Hepatocyte (in vitro differentiated cells): ENCODE measurements at regions not wholly inside any gene's neighbourhood (a gene's known extent, or its start where the extent isn't known, plus 50 kb on each side); places are given as distances from the start of the nearest gene placed in this dataset.

Experiments
- EZH2 ChIP-seq: fragments of 200-600 bp; sonication (generic); IDR thresholded peaks from 2 replicates; pipeline ENCODE4 v1.6.1; 2016; ENCODE audit warnings: antibody characterized with exemption, mild to moderate bottlenecking, borderline replicate concordance
- TF ChIP-seq, protein P1 (sequence below): fragments of 200-600 bp; sonication (generic); IDR thresholded peaks from 2 replicates; pipeline ENCODE4 v1.5.1; 2016; ENCODE audit warnings: antibody characterized with exemption, mild to moderate bottlenecking; ENCODE audit not compliant: poor library complexity

- TF ChIP-seq EZH2, result no peak
- TF ChIP-seq, protein P1, sequence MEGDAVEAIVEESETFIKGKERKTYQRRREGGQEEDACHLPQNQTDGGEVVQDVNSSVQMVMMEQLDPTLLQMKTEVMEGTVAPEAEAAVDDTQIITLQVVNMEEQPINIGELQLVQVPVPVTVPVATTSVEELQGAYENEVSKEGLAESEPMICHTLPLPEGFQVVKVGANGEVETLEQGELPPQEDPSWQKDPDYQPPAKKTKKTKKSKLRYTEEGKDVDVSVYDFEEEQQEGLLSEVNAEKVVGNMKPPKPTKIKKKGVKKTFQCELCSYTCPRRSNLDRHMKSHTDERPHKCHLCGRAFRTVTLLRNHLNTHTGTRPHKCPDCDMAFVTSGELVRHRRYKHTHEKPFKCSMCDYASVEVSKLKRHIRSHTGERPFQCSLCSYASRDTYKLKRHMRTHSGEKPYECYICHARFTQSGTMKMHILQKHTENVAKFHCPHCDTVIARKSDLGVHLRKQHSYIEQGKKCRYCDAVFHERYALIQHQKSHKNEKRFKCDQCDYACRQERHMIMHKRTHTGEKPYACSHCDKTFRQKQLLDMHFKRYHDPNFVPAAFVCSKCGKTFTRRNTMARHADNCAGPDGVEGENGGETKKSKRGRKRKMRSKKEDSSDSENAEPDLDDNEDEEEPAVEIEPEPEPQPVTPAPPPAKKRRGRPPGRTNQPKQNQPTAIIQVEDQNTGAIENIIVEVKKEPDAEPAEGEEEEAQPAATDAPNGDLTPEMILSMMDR, result no peak
Measured at GRCh38 chr14:43934102-43934501, 573.0 kb downstream of the FSCB start.
